ENCODE measurements at regions not wholly inside any gene's neighbourhood (a gene's known extent, or its start where the extent isn't known, plus 50 kb on each side); places are given as distances from the start of the nearest gene placed in this dataset.
"Not testable (repeated sequence)": the region's sequence is repeated elsewhere in the genome, so short reads cannot be mapped to it uniquely, and the experiment has no call there.

- no peak for DNase-seq
These were observed 1086.4 kb downstream of the CDH8 start for GRCh38 chr16:60949800-60950199.

- no peak for DNase-seq
These were observed 1091.0 kb downstream of the CDH8 start for GRCh38 chr16:60945225-60945624.

GRCh38 chr16:60936189-60936588 is 1100.0 kb downstream of the CDH8 start:
- DNase-seq: not testable (repeated sequence)

- DNase-seq: no peak
These were observed 1103.6 kb downstream of the CDH8 start for GRCh38 chr16:60932600-60932999.

- DNase-seq: no peak
These were observed 1105.9 kb downstream of the CDH8 start for GRCh38 chr16:60930291-60930690.

- DNase-seq: no peak
These were observed 1113.3 kb downstream of the CDH8 start for GRCh38 chr16:60922920-60923319.

GRCh38 chr16:60914334-60914733 is 1121.9 kb downstream of the CDH8 start:
- DNase-seq: no peak

- no peak for DNase-seq
These were observed 1128.6 kb downstream of the CDH8 start for GRCh38 chr16:60907645-60908044.

- DNase-seq: no peak
These were observed 1130.4 kb downstream of the CDH8 start for GRCh38 chr16:60905811-60906210.

- no peak for DNase-seq
These were observed 1134.1 kb downstream of the CDH8 start for GRCh38 chr16:60902114-60902513.

GRCh38 chr16:60882816-60883215 is 1153.4 kb downstream of the CDH8 start:
- DNase-seq: no peak

GRCh38 chr16:60852635-60853034 is 1183.6 kb downstream of the CDH8 start:
- DNase-seq: no peak

- DNase-seq: no peak
These were observed 1214.6 kb downstream of the CDH8 start for GRCh38 chr16:60821661-60822060.

- no peak for DNase-seq
These were observed 1215.9 kb downstream of the CDH8 start for GRCh38 chr16:60820361-60820760.

- no peak for DNase-seq
These were observed 1217.8 kb downstream of the CDH8 start for GRCh38 chr16:60818465-60818864.

GRCh38 chr16:60816461-60816860 is 1219.8 kb downstream of the CDH8 start:
- DNase-seq: no peak

GRCh38 chr16:60815865-60816264 is 1220.4 kb downstream of the CDH8 start:
- DNase-seq: no peak

GRCh38 chr16:60815033-60815432 is 1221.2 kb downstream of the CDH8 start:
- no peak for DNase-seq

GRCh38 chr16:60811657-60812056 is 1224.6 kb downstream of the CDH8 start:
- no peak for DNase-seq

- no peak for DNase-seq
These were observed 1225.1 kb downstream of the CDH8 start for GRCh38 chr16:60811051-60811608.

GRCh38 chr16:60810250-60810649 is 1226.0 kb downstream of the CDH8 start:
- no peak for DNase-seq

GRCh38 chr16:60792437-60792836 is 1243.8 kb downstream of the CDH8 start:
- DNase-seq: no peak

GRCh38 chr16:60788631-60789030 is 1247.6 kb downstream of the CDH8 start:
- DNase-seq: no peak

GRCh38 chr16:60776281-60776680 is 1260.0 kb downstream of the CDH8 start:
- DNase-seq: no peak

GRCh38 chr16:60771138-60771537 is 1265.1 kb downstream of the CDH8 start:
- no peak for DNase-seq

GRCh38 chr16:60770384-60770783 is 1265.9 kb downstream of the CDH8 start:
- DNase-seq: not testable (repeated sequence)

Measured in activated CD4-positive, alpha-beta T cell treated with anti-CD3 and anti-CD28 coated beads, Interleukin-2, amount 50 U/mL, for 16 hours (primary cell).